ENCODE measurements at regions not wholly inside any gene's neighbourhood (a gene's known extent, or its start where the extent isn't known, plus 50 kb on each side); places are given as distances from the start of the nearest gene placed in this dataset.

- TF ChIP-seq, protein P1, sequence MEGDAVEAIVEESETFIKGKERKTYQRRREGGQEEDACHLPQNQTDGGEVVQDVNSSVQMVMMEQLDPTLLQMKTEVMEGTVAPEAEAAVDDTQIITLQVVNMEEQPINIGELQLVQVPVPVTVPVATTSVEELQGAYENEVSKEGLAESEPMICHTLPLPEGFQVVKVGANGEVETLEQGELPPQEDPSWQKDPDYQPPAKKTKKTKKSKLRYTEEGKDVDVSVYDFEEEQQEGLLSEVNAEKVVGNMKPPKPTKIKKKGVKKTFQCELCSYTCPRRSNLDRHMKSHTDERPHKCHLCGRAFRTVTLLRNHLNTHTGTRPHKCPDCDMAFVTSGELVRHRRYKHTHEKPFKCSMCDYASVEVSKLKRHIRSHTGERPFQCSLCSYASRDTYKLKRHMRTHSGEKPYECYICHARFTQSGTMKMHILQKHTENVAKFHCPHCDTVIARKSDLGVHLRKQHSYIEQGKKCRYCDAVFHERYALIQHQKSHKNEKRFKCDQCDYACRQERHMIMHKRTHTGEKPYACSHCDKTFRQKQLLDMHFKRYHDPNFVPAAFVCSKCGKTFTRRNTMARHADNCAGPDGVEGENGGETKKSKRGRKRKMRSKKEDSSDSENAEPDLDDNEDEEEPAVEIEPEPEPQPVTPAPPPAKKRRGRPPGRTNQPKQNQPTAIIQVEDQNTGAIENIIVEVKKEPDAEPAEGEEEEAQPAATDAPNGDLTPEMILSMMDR (tag by site-specific recombination; IDR thresholded peaks at IDR 0.05) = no peak
- TF ChIP-seq ZNF76 (tag by site-specific recombination; IDR thresholded peaks at IDR 0.05; ENCODE audit: borderline replicate concordance, low read depth) = no peak
Observed at GRCh38 chr2:4408321-4408720, 704.9 kb downstream of the DCDC2C start.
